Heart left ventricle (tissue), 16 donors: ENCODE measurements at regions not wholly inside any gene's neighbourhood (a gene's known extent, or its start where the extent isn't known, plus 50 kb on each side); places are given as distances from the start of the nearest gene placed in this dataset.

Experiments used
- ATAC-seq, 4 donors: fragments of 200-7000 bp; cut with Tn5 transposase; one replicate each; pipeline ENCODE4 v1.9.1; 2020 to 2022; ENCODE audit warnings: moderate library complexity in 4 of 4, mild to moderate bottlenecking in 3 of 4, moderate number of reproducible peaks in 1 of 4
- DNase-seq, 5 donors: peaks; one replicate each; pipeline ENCODE4 v3.0.0-alpha.2; 2020
- H3K27ac ChIP-seq, 12 donors: fragments of 200-600 bp; sonication (generic) in 4 of 12; one replicate each; pipeline versions ENCODE4 v1.5.0 to v1.8.0; 2016 to 2022; ENCODE audit warnings: mild to moderate bottlenecking in 2 of 12
- H3K27me3 ChIP-seq, 9 donors: fragments of 200-600 bp; sonication (generic) in 2 of 9; one replicate each; pipeline versions ENCODE4 v1.5.1 to v1.8.0; 2016 to 2022; ENCODE audit warnings: mild to moderate bottlenecking in 3 of 9
- H3K36me3 ChIP-seq, 9 donors: fragments of 200-600 bp; sonication (generic) in 2 of 9; one replicate each; pipeline versions ENCODE4 v1.5.0 to v1.8.0; 2018 to 2022; ENCODE audit warnings: mild to moderate bottlenecking in 2 of 9
- H3K4me1 ChIP-seq, 12 donors: fragments of 200-600 bp; sonication (generic) in 4 of 12; one replicate each; pipeline versions ENCODE4 v1.5.0 to v1.8.0; 2016 to 2022; ENCODE audit warnings: mild to moderate bottlenecking in 3 of 12
- H3K4me3 ChIP-seq, 12 donors: fragments of 200-600 bp; sonication (generic) in 4 of 12; one replicate each; pipeline versions ENCODE4 v1.5.0 to v1.8.0; 2017 to 2022; ENCODE audit warnings: mild to moderate bottlenecking in 9 of 12, moderate library complexity in 4 of 12
- H3K9me3 ChIP-seq, 12 donors: fragments of 200-600 bp; sonication (generic) in 4 of 12; one replicate each; pipeline versions ENCODE4 v1.5.0 to v1.8.0; 2016 to 2022; ENCODE audit warnings: mild to moderate bottlenecking in 1 of 12
- POLR2A ChIP-seq, 2 donors: fragments of 450-650 bp; IDR thresholded peaks; one replicate each; pipeline ENCODE4 v1.6.1; 2017; ENCODE audit warnings: antibody characterized with exemption in 2 of 2, mild to moderate bottlenecking in 2 of 2, moderate library complexity in 2 of 2
- WGBS, 4 donors: extraction: QIAGEN DNeasy Blood & Tissue Kit in 2 of 4; methylation state at CpG; one replicate each; pipeline versions ENCODE4 v1.1.5 to v1.1.7; 2013 to 2018; 5-methylcytosine and 5-hydroxymethylcytosine counted together
- intact Hi-C, 10 donors: fragments of 100-400 bp; cut with DNase I; formaldehyde crosslinking; loops; one replicate each; pipeline versions ENCODE4 v1.11.1 to v1.14.2; 2022
- TF ChIP-seq, protein P1 (sequence below), 12 donors: fragments of 200-600 bp; sonication (generic) in 4 of 12; IDR thresholded peaks; one replicate each; pipeline versions ENCODE4 v1.5.0 to v1.8.0; 2018 to 2022; ENCODE audit warnings: antibody characterized with exemption in 12 of 12, mild to moderate bottlenecking in 5 of 12
- donor health status: ischemic (EF 13 %, LVEDD 7.1; RV severe dilation, severe dysfunction).
- donor health status: healthy with polysubstance abuse.
- donor health status: DM: no; HTN: yes; CAD: no.
- donor health status: DM: no; HTN: no; CAD: no.
- donor health status: ischemic (EF 25% LVEDD 6.9; RV normal size, moderate dysfunction).
- donor health status: ischemic (EF 25% LVEDD 5.7; RV mildly dilated, moderate dysfunction).
- donor health status: healthy.
- donor health status: DM: yes; HTN: yes; CAD: no.
- donor health status: ischemic (EF 35%, LVEDD 5.7; RV mildly dilated, moderate dysfunction).
- donor health status: nonischemic (EF 11% LVEDD 7.7; RV severe dilation, severe dysfunction).
- donor health status: DM: yes; HTN: yes; CAD: no.
- donor health status: PGD.
- donor health status: ischemic (EF 29% LVEDD 5.4; RV normal size, mild dysfunction).
- donor health status: nonischemic (EF 23%, LVEDD 6.1; RV moderate dilation, normal function).

- intact Hi-C loops: no loop called here
- Histone ChIP-seq H3K27me3 (peaks cover 0 to 12% (median 0%) of the 10 kb centered on the region in 9 donors), H3K4me3 (no peak overlapping the region), H3K36me3 (no peaks in the 10 kb centered on the region), H3K27ac (peak overlapping the region in 1 of 12 donors; percentile 42), H3K4me1 (no peaks in the 10 kb centered on the region), H3K9me3 (no peaks in the 10 kb centered on the region)
- TF ChIP-seq POLR2A (IDR thresholded peaks at IDR 0.05): no peak
- TF ChIP-seq, protein P1, sequence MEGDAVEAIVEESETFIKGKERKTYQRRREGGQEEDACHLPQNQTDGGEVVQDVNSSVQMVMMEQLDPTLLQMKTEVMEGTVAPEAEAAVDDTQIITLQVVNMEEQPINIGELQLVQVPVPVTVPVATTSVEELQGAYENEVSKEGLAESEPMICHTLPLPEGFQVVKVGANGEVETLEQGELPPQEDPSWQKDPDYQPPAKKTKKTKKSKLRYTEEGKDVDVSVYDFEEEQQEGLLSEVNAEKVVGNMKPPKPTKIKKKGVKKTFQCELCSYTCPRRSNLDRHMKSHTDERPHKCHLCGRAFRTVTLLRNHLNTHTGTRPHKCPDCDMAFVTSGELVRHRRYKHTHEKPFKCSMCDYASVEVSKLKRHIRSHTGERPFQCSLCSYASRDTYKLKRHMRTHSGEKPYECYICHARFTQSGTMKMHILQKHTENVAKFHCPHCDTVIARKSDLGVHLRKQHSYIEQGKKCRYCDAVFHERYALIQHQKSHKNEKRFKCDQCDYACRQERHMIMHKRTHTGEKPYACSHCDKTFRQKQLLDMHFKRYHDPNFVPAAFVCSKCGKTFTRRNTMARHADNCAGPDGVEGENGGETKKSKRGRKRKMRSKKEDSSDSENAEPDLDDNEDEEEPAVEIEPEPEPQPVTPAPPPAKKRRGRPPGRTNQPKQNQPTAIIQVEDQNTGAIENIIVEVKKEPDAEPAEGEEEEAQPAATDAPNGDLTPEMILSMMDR (IDR thresholded peaks at IDR 0.05): no peak
- 55 to 85% (median 70%) methylated on average over 3 of the region's 3 CpGs for WGBS, 4 donors
- ATAC-seq: no peak
- no peak for DNase-seq
Observed at GRCh38 chrX:40385682-40386081, 195.1 kb upstream of the ATP6AP2 start.

DNA sequence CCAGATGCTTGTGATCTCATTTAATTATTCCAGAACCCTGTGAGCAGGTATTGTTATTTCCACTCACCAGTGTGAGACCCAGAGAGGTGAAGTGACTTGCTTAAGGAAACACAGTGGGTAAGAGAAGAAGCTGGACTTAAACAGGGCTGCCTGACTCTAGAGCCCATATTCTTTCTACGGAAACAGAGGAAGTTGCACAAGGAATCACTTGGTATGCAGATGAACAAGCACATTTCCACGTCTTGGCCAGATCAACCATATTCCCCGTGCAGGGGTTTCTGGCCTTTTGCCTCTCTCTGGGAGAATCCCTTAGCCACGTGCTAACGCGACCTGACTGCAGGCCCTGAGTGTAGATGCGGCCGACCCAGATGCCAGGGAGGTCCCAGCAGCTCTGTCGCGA, 195.5 kb upstream of the ATP6AP2 start:
- Histone ChIP-seq H3K4me1 (no peaks in the 10 kb centered on the region), H3K4me3 (no peak overlapping the region), H3K36me3 (no peaks in the 10 kb centered on the region), H3K27me3 (peaks cover 0 to 12% (median 0%) of the 10 kb centered on the region in 9 donors), H3K27ac (peak overlapping the region in 1 of 12 donors; percentile 42), H3K9me3 (no peaks in the 10 kb centered on the region)
- DNase-seq (no peak), ATAC-seq (no peak)
- intact Hi-C loops: no loop called here
- TF ChIP-seq POLR2A (IDR thresholded peaks at IDR 0.05): no peak
- TF ChIP-seq, protein P1 (IDR thresholded peaks at IDR 0.05): no peak
- 78 to 92% (median 86%) methylated on average over 10 of the region's 10 CpGs for WGBS, 4 donors

DNA sequence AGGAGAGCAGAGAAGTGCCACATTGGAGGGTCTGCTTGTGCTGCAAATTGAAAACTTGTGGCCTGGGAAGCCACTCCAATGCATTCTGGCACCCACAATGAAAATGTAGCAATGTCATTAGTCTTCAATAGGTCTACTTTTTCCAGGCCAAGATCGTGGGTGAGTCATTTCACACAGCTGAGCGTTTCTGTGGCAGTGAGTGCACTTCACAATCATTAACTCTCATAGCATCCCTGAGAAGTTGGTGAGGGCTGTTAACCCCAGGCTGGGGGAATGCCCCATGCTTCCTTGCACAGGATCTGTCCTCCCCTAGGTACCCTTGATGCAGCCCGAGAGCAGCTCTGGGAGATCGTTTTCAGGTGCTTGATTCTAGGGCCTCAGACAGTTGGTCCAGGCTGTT, 196.8 kb upstream of the ATP6AP2 start:
- Histone ChIP-seq H3K27ac (no peak overlapping the region), H3K4me1 (no peaks in the 10 kb centered on the region), H3K36me3 (no peaks in the 10 kb centered on the region), H3K4me3 (no peak overlapping the region), H3K9me3 (peaks cover 0 to under 1% (median 0%) of the 10 kb centered on the region in 12 donors), H3K27me3 (peaks cover 0 to 12% (median 0%) of the 10 kb centered on the region in 9 donors)
- ATAC-seq (no peak), DNase-seq (no peak)
- intact Hi-C loops: no loop called here
- TF ChIP-seq, protein P1 (IDR thresholded peaks at IDR 0.05): no peak
- no peak for TF ChIP-seq POLR2A (IDR thresholded peaks at IDR 0.05)
- 74 to 87% (median 80%) methylated on average over 2 to 4 of the region's 4 CpGs for WGBS, 4 donors

- no peaks in the 10 kb centered on the region for H3K36me3 ChIP-seq
- intact Hi-C loops: no loop called here
- H3K4me3 ChIP-seq: no peak overlapping the region
- 58 to 88% (median 69%) methylated on average over 6 of the region's 6 CpGs for WGBS, 4 donors
- H3K27me3 ChIP-seq: peaks cover 0 to 12% (median 0%) of the 10 kb centered on the region in 9 donors
- DNase-seq (no peak), ATAC-seq (no peak)
- H3K27ac ChIP-seq: no peak overlapping the region
- TF ChIP-seq, protein P1 (IDR thresholded peaks at IDR 0.05): no peak
- TF ChIP-seq POLR2A (IDR thresholded peaks at IDR 0.05): no peak
- H3K4me1 ChIP-seq: no peaks in the 10 kb centered on the region
- peaks cover 0 to 3% (median 0%) of the 10 kb centered on the region in 12 donors for H3K9me3 ChIP-seq
Observed at GRCh38 chrX:40383360-40383759, 197.4 kb upstream of the ATP6AP2 start.
